Calu3 (cell line): ENCODE measurements at regions not wholly inside any gene's neighbourhood (a gene's known extent, or its start where the extent isn't known, plus 50 kb on each side); places are given as distances from the start of the nearest gene placed in this dataset.

ENCODE experiments used
- BruUV-seq: library from RNA; stranded (reverse); fragments of 400-500 nt; replicated peaks from 2 replicates; lab custom pipeline; 2021; lab: Mats Ljungman, UMichigan
- CTCF ChIA-PET: fragments of 300-600 bp; sonication (Branson Sonifier 250); formaldehyde crosslinking; loops from one replicate; lab custom pipeline; 2022; ENCODE audit warnings: antibody characterized with exemption; lab: Charles Lee
- DNase-seq: peaks from one replicate; pipeline ENCODE4 v3.0.0; 2022
- H3K27ac Mint-ChIP-seq: one replicate; pipeline ENCODE4 v1.8.0; 2022; ENCODE audit warnings: mixed read lengths; ENCODE audit not compliant: unreplicated experiment
- H3K27me3 Mint-ChIP-seq: one replicate; pipeline ENCODE4 v1.8.0; 2022; ENCODE audit warnings: mixed read lengths; ENCODE audit not compliant: unreplicated experiment
- H3K36me3 Mint-ChIP-seq: one replicate; pipeline ENCODE4 v1.8.0; 2022; ENCODE audit warnings: mild to moderate bottlenecking, moderate library complexity, mixed read lengths; ENCODE audit not compliant: insufficient read depth, unreplicated experiment
- H3K4me1 Mint-ChIP-seq: one replicate; pipeline ENCODE4 v1.8.0; 2022; ENCODE audit warnings: mild to moderate bottlenecking, low read depth, mixed read lengths; ENCODE audit not compliant: unreplicated experiment
- H3K4me3 Mint-ChIP-seq: one replicate; pipeline ENCODE4 v1.8.0; 2022; ENCODE audit warnings: mild to moderate bottlenecking, low read depth, moderate library complexity, mixed read lengths; ENCODE audit not compliant: unreplicated experiment
- H3K9me3 Mint-ChIP-seq: one replicate; pipeline ENCODE4 v1.8.0; 2022; ENCODE audit warnings: low read depth, mixed read lengths; ENCODE audit not compliant: unreplicated experiment
- CTCF ChIP-seq: fragments of 200-600 bp; IDR thresholded peaks from one replicate; pipeline ENCODE4 v1.8.0; 2022; ENCODE audit warnings: antibody characterized with exemption; ENCODE audit not compliant: unreplicated experiment
- intact Hi-C: fragments of 100-400 bp; cut with micrococcal nuclease; formaldehyde crosslinking; loops from one replicate; pipeline ENCODE4 v1.10.0; 2022; ENCODE audit not compliant: unreplicated experiment

- H3K36me3 Mint-ChIP-seq, result no peaks in the 10 kb centered on the region
- H3K27me3 Mint-ChIP-seq, result peaks cover 15% of the 10 kb centered on the region
- H3K4me3 Mint-ChIP-seq, result no peak overlapping the region
- BruUV-seq, result no TSS peak
- DNase-seq, result no peak
- intact Hi-C loops, result loop anchor here (1.0 to 10.0 kb wide), 5 partner anchors 42 to 742 kb away; partner anchors contain the start of gene GRPR
- peaks cover 14% of the 10 kb centered on the region for H3K4me1 Mint-ChIP-seq
- peak; percentile 10 for TF ChIP-seq CTCF
- CTCF ChIA-PET, result interaction anchor here (0.6 to 1.5 kb wide), 6 partner anchors 78 to 514 kb away, joined by 3 to 8 read pairs (median 4); partner anchors contain the start of gene GRPR
- H3K9me3 Mint-ChIP-seq, result no peaks in the 10 kb centered on the region
- no peak overlapping the region for H3K27ac Mint-ChIP-seq
Observed at GRCh38 chrX:15930585-15930984, 76.0 kb upstream of the AP1S2 start.

- CTCF ChIA-PET, result interaction anchor here (0.5 to 0.7 kb wide), 2 partner anchors 75 to 382 kb away, joined by 3 to 7 read pairs; partner anchors contain the start of gene AP1S2
- Mint-ChIP-seq H3K4me3 (no peak overlapping the region), H3K9me3 (no peaks in the 10 kb centered on the region), H3K36me3 (no peaks in the 10 kb centered on the region), H3K27ac (no peak overlapping the region), H3K27me3 (peaks cover 15% of the 10 kb centered on the region), H3K4me1 (peaks cover 14% of the 10 kb centered on the region)
- intact Hi-C loops, result no loop called here
- no peak for DNase-seq
- no TSS peak for BruUV-seq
- TF ChIP-seq CTCF, result no peak
Observed at GRCh38 chrX:15929194-15929593, 74.6 kb upstream of the AP1S2 start.

- intact Hi-C loops, result no loop called here
- Mint-ChIP-seq H3K36me3 (no peaks in the 10 kb centered on the region), H3K9me3 (no peaks in the 10 kb centered on the region), H3K27me3 (peaks cover 15% of the 10 kb centered on the region), H3K4me3 (no peak overlapping the region), H3K4me1 (peaks cover 9% of the 10 kb centered on the region), H3K27ac (no peak overlapping the region)
- no peak for DNase-seq
- no peak for TF ChIP-seq CTCF
- CTCF ChIA-PET, result interaction anchor here (0.5 kb wide), 1 partner anchor 50 kb away, joined by 3 read pairs; no protein-coding TSS in a partner anchor
- BruUV-seq, result no TSS peak
Observed at GRCh38 chrX:15926622-15927021, 72.0 kb upstream of the AP1S2 start.

- no peak for TF ChIP-seq CTCF
- BruUV-seq, result no TSS peak
- CTCF ChIA-PET, result no interaction called here
- no peak overlapping the region for H3K27ac Mint-ChIP-seq
- no peaks in the 10 kb centered on the region for H3K27me3 Mint-ChIP-seq
- no peaks in the 10 kb centered on the region for H3K4me1 Mint-ChIP-seq
- H3K9me3 Mint-ChIP-seq, result peaks cover 2% of the 10 kb centered on the region
- intact Hi-C loops, result no loop called here
- H3K4me3 Mint-ChIP-seq, result no peak overlapping the region
- H3K36me3 Mint-ChIP-seq, result no peaks in the 10 kb centered on the region
- no peak for DNase-seq
Observed at GRCh38 chrX:15918003-15918402, 63.4 kb upstream of the AP1S2 start.
